ACHN (cell line): ENCODE measurements at regions not wholly inside any gene's neighbourhood (a gene's known extent, or its start where the extent isn't known, plus 50 kb on each side); places are given as distances from the start of the nearest gene placed in this dataset.
"Not testable (repeated sequence)": the region's sequence is repeated elsewhere in the genome, so short reads cannot be mapped to it uniquely, and the experiment has no call there.

Experiments used
- DNase-seq: peaks from one replicate; pipeline ENCODE4 v3.0.0-alpha.2; 2015
- in situ Hi-C: cut with HindIII; loops from 2 replicates; pipeline ENCODE4 v1.10.0; 2017; ENCODE audit warnings: low sequenced_read_pairs, low pct_ligation_motif_present, low pct_unique_long_range_greater_than_20kb

DNA sequence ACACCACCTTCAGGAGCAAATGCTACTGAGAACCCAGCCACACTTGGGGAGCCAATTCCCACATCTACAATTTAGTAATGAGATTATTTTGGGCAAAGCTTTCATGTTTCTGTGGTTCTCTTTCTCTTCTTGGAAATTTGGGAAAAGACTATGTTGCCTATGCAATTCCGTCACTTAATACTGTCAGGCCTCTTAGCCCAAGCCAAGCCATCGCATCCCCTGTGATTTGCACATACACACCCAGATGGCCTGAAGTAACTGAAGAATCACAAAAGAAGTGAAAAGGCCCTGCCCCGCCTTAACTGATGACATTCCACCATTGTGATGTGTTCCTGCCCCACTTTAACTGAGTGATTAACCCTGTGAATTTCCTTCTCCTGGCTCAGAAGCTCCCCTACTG, 153.4 kb upstream of the NANOGP8 start:
- in situ Hi-C loops, DNase-seq: not testable (repeated sequence)

DNA sequence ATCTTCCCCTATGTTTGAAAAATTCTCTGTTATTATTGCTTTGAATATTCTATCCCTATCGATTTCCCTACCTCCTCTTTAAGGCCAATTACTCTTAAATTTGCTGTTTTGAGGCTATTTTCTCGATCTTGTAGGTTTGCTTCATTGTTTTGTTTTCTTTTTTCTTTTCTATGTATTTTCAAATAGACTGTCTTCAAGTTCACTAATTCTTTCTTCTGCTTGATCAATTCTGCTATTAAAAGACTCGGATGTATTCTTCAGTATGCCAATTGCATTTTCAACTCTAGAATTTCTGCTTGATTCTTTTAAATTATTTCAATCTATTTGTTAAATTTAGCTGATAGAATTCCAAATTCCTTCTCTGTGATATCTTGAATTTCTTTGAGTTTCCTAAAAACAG, 144.0 kb upstream of the NANOGP8 start:
- in situ Hi-C loops = no loop called here
- no peak for DNase-seq

DNA sequence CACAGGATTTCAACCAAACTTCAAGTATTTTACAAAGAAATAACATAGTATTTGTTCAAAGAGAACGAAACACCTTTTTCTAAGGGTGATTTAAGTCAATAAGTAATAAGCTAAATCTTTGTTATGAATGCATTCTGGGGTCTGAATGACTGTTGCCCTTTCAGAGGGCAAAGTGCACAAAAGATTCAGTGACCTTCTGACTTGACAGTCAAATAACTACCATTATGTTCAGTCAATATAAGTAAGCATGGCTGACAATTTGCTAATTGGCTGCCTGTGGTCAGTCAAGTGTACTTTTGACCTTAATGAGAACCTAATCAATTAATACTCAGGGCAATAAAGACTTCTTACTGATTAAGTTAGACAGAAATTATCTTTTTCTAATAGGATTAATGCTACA, 133.1 kb upstream of the NANOGP8 start:
- no peak for DNase-seq
- in situ Hi-C loops = no loop called here

DNA sequence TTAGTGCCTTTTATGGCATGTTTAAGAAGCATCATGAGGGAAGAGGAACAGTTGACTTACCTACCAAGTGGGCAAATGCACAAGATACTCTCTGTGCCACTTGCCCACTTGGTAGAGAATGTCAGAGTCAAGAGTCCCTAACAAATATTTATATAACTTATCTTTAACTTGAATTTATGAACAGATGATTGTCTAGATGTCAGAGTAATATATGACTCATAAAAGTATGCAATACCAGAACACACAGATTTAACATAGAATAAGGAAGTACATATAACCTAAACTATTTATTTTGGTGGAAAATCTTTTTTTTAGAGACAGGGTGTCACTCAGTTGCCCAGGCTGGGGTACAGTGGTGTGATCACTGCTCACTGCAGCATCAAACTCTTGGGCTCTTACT, 130.0 kb upstream of the NANOGP8 start:
- in situ Hi-C loops = no loop called here
- DNase-seq = no peak

DNA sequence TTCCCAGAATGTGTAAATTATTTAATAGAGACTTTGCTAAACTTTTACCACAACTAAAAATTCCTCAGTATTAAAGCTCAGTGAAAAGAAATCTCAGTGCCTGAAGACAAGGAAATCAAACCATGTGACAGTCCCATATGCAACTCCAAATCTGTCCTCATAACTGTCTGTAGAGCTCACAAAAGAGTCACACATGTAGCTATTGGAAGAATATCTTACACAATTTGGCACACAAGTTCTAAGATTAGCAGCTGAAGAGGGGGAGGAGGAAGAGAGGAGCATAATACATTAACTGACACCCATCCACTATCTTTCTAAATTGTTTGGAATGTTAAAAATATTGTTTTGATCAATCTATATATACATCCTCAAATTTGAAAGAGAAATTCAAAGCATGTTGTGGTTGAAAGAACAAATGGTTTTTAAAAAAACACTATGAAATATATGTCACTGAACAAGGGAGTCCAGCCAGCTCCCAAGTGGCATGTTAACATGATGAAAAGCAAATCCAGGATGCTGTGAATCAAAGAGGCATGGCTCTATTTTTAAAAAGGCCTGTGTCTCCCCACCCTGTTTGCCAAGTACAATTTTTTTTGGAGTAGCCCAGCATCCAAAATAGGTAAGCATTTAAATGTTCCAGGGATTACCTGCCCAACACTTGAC, 126.3 kb upstream of the NANOGP8 start:
- no peak for DNase-seq
- in situ Hi-C loops = no loop called here

DNA sequence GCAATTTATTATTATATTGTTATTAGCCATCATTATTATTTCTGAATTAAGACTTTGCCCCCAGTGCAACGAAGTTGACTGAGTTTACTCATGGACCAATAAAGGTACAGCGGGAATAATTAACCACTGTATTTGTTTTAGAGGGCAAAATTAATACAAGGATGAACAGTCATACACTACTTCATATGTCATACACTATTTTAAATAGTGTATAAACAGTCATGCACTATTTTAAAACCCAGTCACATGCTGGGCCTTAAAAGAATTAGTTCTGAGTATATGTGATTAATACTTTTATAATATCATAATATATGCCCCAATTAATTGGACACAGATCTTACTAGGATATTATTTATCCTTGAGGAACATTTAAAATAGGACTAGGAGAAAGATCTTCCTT, 125.3 kb upstream of the NANOGP8 start:
- in situ Hi-C loops = no loop called here
- DNase-seq = no peak

DNA sequence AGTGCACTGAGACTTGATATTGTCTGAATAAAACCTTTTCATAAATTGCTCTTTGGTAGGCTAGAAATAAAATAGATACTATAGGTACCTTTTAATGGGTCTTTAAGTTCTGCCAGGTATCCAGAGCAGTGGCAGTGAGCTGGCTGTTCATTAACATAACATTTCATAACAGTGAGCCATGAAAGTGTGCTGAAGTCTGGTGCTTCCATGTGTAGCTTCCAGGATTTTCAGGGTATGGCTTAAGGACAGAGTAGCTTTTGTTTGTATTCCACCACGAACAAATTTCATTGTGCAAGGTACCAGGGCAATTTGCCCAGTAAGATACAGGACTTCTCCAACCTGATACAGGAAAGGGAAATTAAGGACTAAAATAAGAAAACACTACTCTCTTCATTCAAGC, 124.7 kb upstream of the NANOGP8 start:
- in situ Hi-C loops = no loop called here
- DNase-seq = no peak

DNA sequence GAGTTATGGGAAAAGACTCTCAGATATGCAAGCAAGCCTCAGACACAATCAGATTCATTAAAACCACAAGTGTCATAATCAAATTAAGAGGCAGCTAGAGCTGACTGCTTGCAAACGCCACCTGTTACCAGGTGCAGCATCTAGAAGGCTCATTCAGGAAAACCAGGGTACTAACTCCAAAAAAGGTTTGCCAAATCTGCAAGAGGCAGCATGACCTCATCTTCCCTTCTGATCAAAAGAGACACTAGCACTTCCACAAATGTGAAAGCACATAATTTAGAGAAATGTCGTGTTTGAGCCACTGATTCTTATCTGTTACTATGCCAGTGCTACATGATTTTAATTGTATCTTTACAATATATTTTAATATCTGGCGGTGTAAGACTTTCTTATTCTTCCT, 123.3 kb upstream of the NANOGP8 start:
- in situ Hi-C loops = no loop called here
- no peak for DNase-seq

DNA sequence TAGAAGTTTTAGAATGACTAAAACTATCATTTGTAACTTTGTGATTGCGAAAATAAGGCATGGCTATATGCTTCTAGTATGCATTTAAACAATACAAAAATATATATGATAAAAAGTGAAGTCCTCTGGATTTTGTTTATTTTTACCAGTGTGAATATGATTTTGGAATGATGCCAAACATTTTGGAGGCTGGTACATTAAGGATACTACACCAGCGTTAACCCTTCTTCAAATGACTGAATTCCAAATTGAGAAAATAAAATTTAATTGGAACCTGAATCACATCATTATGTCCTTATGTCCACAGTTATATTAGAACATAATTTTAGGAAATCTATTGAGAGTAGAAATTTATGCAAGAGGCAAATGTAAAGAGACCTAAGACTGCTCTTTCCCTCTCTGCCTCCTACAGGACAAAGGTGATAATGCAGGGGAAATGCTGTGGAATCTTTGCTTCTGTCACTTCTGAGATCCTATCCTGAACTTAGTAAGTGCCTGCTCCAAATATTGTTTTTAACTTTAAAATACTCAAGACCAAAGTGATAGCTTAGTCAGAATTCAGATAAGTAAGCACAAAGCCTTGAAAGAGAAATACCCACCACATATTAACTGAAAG, 121.1 kb upstream of the NANOGP8 start:
- in situ Hi-C loops = no loop called here
- peak; percentile 8 for DNase-seq

DNA sequence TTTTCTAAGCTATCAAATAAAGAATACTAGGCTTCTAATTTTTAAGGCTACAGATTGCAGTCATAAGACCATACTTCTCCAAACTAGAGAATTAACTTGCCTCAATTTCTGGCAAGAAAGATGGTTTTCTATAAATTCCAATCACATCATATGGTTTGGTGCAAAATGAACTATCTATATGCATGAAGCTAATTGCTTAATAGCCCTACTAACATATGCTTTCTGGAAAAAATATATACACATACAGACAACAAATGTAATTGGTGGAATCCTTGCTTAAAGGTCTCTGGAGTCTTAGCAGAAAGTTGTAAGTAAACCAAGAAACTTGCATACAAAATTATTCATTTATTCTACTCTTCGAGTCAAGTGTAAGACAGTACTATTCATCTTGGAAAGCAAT, 113.1 kb upstream of the NANOGP8 start:
- in situ Hi-C loops = no loop called here
- DNase-seq = no peak

DNA sequence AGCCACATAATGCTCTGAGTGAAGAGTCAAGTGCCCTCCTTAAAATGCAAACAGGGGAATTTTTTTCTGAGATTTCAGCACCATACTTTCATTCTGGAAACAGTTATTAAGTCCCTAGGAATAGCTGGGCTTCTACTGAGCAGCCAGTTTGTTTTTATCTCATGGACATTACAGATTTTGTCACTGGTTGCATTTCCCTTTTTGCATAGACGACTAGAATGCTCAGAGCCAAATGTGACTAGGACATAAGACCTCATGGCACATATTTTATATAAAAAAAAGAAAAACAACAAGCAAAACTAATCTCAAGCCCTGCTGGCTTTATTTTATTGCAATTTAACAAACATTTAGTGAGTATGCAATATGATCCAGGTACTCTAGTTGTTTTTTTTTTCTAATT, 112.7 kb upstream of the NANOGP8 start:
- no peak for DNase-seq
- in situ Hi-C loops = no loop called here

DNA sequence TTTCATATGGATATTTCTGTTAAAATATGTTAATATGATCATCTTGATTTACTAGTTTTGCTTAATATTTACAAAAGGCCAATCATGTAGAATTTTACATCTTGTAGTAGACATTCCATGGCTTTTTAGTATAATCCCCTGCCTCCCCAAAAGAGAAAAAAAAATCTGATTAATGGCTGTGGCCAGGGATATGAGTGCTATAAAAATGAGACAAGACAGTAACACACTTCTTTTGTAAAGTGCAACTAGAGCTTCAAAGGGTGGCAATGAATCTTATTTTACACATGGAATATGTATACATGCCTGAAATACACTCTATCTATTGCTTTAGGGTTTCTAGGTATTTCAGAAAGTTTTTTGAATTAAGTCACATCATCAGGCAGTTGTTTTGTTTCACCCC, 112.2 kb upstream of the NANOGP8 start:
- in situ Hi-C loops = no loop called here

DNA sequence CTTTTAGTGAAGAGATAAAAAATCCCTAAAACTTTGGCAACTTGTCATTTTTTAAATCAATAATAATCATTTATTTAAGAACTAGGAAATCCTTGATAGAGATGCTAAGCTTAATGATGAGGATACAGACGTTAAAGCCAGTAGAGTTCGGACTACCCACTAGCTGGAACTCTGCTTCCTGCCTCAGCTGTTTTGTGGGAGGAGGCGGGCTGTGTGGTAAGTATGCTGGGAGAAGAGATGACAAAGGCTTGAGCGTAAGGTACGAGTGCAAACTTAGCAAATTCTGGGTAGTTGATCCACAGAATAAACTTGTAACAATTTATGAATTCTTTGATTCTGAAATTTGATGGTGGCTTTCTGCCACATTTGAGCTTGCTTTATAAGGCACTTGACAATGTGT, 111.2 kb upstream of the NANOGP8 start:
- DNase-seq = no peak
- in situ Hi-C loops = no loop called here

More for the DNA sequence above, 112.2 kb upstream of the NANOGP8 start:
- DNase-seq = no peak

DNA sequence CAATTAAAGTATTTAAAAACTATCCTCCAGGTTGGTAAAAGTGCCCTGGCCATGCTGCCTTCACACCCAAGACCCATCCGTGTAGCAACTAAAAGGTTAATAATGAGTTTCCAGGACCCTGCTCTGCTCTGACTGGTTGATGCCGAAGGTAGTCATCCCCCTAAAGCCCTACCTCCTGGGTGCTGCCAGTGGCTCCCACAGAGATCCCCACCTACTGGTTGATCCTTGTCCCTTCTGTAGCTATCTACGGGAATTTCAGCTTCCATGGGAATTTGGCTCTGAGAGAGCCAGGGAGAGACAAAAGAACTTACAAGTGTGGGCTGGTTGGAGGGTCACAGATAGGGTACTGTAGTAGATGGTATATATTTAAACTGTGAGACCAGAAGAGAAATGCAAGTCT, 110.6 kb upstream of the NANOGP8 start:
- in situ Hi-C loops = no loop called here
- no peak for DNase-seq

DNA sequence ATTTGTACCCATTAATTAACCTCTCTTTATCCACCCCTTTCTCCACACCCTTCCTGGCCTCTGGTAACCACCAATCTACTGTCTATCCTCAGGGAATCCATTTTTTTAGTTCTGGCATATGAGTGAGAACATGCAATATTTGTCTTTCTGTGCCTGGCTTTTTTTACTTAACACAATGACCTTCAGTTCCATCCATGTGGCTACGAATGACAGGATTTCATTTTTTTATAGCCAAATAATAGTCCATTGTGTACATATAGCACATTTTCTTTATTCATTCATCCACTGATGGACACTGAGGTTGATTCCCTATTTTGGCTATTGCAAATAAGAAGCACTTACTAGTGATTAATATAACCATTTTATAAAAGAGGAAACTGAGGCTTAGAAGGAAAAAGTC, 109.9 kb upstream of the NANOGP8 start:
- in situ Hi-C loops = no loop called here
- DNase-seq = no peak

DNA sequence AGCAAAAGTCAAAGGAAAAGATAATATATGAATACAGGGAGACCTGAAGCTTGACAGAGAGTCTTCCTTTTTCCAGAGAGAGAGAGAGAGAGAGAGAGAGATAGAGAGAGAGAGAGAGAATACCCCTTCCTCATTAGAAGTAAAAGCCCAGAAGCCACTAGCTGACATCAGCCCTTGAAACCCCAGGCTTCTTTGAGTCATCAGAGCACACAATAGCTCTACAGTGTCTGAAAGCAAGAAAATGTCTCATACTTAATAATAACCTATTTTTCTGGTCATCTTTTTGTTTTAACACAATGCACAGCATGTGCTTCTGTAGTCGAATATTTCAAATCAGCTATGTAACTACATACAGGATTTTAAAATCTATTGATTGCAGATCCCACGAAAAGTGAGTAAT, 109.2 kb upstream of the NANOGP8 start:
- DNase-seq = no peak
- in situ Hi-C loops = no loop called here

DNA sequence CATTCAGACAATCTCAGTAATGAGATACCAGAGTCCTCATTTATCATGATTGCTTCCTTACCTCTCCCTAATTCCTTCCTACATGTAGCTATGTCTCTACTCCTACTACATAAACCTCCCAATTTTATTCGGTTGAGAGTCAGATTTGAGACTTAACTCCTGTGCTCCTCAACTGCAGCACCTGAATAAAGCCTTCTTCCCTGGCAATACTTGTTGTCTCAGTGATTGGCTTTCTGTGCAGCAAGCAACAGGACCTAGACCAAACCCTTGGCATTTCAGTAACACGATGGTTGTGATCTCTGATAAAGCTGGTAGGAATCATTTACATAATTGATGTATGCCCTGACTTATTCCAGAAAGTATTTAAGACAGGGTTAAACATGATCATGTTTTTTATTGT, 106.7 kb upstream of the NANOGP8 start:
- in situ Hi-C loops = no loop called here
- DNase-seq = no peak

DNA sequence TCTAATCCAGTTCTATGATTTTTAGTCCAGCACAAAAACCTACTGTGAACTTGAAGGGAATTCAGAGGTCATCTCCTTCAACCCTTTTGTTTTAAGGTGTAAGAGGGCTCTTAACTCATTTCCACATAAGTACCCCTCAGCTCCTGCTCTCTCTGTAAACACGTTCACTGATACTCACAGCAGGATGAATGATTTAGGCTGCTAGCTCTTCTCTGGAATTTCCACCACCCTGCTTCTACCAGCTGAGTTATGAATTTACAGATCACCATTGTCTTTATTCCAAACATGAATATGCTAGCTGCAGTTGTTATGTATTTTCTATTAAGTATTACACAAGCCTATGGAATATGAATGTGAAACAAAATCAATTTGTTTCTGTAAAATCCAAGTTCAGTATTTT, 101.3 kb upstream of the NANOGP8 start:
- in situ Hi-C loops = no loop called here
- DNase-seq = no peak

DNA sequence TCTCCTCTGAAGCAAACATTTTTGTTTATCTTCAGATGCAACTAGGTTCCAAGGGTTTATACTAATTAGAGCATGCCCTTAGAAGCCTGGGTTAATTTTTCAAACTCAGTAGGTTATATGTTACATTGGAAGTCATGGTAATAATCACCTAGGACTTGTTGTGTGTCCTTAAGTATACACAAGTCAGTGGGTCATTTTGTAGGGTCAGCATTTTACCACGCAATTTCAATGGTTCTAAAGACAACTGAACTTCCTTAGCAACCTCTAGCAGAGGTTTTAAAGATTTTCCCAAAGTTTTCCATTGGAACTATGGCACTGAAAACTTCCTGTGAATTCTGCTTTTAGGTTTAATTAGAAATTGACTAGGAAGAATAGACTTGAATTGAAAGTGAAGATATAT, 99.6 kb upstream of the NANOGP8 start:
- no peak for DNase-seq
- in situ Hi-C loops = no loop called here

DNA sequence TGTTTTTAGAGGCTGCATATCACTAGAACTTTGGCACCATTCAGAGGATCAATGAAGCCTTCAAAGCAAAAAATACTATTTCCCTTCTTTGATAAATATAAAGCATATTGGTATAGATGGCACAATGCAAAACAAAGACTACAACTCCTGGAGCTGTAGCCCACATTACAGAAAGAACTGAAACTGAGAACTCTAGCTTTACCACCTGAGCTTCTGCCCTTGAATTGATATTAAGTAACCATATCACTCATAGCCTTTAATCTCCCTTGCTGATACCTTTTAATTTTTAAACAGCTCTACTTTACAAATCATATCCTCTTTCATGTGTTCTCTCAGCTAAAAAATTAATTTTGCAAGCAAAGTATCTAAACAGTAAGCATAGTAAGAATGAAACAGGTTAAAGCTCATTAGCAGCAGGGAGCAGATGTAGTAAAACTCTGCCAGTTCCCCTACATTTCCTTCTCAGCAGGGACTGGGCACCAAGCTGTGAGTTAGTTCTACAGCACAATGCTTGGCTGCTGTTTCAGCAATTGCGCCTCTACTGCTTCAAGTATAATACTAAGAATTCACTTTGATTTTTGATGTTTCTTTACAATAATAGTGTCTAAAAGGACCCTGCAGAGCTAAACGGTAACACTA, 97.9 kb upstream of the NANOGP8 start:
- no peak for DNase-seq
- in situ Hi-C loops = no loop called here
